IPS DF 4.7 (cell line): ENCODE measurements at regions not wholly inside any gene's neighbourhood (a gene's known extent, or its start where the extent isn't known, plus 50 kb on each side); places are given as distances from the start of the nearest gene placed in this dataset.
"Not testable (repeated sequence)": the region's sequence is repeated elsewhere in the genome, so short reads cannot be mapped to it uniquely, and the experiment has no call there.

ENCODE experiments used
- DNase-seq: peaks from one replicate; pipeline ENCODE4 v3.0.0-alpha.2; 2013; ENCODE audit warnings: low spot score; ENCODE audit errors: extremely low read depth

- DNase-seq, result no peak
Measured at GRCh38 chr1:91098299-91098906, 76.6 kb upstream of the ZNF644 start.

DNA sequence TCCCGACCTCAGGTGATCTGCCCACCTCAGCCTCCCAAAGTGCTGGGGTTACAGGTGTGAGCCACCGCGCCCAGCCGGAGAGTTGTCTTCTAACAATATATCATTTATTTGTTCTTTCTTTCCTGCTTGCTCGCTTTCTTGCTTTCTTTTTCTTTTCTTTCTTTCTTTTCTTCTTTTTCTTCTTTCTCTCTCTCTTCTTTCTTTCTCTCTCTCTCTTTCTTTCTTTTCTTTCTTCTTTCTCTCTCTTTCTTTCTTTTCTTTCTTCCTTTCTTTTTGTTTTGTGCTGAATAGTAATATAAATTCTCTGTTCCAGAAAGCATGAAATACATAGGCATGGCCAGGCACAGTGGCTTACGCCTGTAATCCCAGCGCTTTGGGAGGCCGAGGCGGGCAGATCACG, 73.5 kb upstream of the ZNF644 start:
- not testable (repeated sequence) for DNase-seq

DNA sequence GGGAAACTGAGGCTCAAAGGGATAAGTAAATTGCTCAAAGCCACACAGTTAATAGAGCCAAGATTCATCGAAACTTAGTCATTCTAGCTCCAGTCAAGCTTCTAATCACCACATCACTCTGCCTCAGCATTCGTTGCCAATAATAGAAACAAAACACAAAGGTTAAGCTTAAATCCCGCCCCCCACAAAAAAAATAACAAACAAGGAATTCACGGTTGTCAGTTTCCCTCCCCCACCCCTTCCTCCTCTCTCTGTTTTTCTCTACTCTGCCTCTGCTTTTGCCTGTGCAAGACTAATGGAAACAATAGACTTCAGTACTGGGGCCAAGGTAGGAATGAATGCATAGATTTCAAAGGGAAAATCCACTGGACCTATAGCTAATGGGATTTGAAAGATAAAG, 70.7 kb upstream of the ZNF644 start:
- DNase-seq, result no peak

GRCh38 chr1:91091812-91092211, 70.0 kb upstream of the ZNF644 start:
- no peak for DNase-seq

DNA sequence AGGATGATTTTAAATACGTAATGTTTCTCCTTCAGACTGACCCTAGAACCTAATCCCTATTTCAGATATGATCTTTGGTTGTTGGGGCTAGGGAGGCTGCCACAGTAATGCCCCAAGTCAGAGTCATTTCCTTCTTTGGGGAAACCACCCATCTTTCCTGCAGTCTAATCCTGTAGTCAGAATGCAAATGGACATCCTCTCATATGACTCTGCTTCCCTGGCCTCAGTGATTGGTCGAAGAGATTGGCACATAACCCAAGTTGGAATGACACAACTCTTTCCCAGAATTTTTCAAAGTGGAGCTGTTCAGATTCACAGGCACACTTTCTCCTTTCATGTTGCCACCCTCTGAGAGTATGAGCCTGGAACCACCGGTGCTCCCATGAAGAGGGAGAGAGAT, 58.8 kb upstream of the ZNF644 start:
- no peak for DNase-seq

GRCh38 chr1:91078859-91079258, 57.0 kb upstream of the ZNF644 start:
- no peak for DNase-seq

GRCh38 chr1:91076834-91077233, 55.0 kb upstream of the ZNF644 start:
- DNase-seq, result no peak

- DNase-seq, result no peak
Measured at GRCh38 chr1:91075233-91076135, 53.6 kb upstream of the ZNF644 start.

DNA sequence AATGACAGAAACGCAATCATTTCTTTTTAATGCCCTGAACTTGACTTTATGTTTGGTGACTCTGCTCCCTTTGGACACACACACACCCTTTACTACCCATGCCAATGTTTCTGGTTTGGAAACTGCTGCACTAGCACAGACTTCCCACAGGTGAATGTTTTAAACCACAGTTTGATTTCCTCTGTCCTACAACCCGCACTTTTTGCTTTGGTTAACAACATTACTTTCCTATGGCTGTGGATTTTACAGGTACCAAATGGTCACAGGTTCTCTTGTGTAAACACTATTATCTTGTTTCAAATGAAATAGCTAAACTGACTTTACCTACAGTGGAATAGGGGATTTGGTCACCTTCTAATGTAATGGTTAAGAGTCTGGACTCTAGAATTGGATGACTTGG, 51.5 kb upstream of the ZNF644 start:
- no peak for DNase-seq

DNA sequence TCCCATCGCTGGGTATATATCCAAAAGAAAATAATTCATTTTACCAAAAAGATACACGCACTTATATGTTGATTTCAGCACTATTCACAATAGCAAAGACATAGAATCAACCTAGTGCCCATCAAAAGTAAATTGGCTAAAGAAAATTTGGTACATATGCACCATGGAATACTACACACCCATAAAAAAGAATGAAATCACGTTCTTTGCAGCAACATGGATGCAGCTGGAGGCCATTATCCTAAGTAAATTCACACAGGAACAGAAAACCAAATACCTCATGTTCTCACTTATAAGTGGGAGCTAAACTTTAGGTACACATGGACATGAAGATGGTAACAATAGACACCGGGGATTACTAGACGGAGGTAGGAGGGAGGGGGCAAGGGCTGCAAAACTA, 50.0 kb upstream of the ZNF644 start:
- no peak for DNase-seq
